ENCODE measurements at regions not wholly inside any gene's neighbourhood (a gene's known extent, or its start where the extent isn't known, plus 50 kb on each side); places are given as distances from the start of the nearest gene placed in this dataset.

DNA sequence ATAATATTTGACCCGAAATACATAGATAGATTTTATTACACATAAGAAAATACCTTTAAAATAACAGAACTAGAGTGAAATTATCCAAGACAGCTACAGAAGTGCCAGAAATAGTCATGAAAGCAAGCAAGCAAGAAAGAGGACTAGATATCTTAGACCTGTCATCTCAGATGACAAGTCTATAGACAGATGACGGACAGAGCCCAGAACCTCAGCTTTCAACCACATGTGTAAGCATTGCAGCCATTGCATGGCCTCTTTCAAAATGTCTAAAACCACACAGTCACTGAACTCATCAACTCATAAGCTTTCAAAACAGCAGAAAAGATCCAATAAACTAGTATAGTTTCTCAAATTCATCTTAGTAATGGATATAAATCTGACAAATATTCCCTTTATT lies 59.8 kb upstream of the FHIT start:
- no peak overlapping the region for H3K27ac ChIP-seq
- H3K36me3 ChIP-seq, result no peaks in the 10 kb centered on the region
- no peak overlapping the region for H3K9ac ChIP-seq
- H3K4me2 ChIP-seq, result no peak overlapping the region
- no peak overlapping the region for H3K4me3 ChIP-seq
- no peaks in the 10 kb centered on the region for H3K27me3 ChIP-seq
- H4K20me1 ChIP-seq, result no peaks in the 10 kb centered on the region
- H3K4me1 ChIP-seq, result no peaks in the 10 kb centered on the region
- TF ChIP-seq Cebpa-rat (IDR thresholded peaks at IDR 0.05), result no peak
- peaks cover 0 to 2% (median 0%) of the 10 kb centered on the region in 11 experiments; a peak in 1 of 22 replicates for H3K9me3 ChIP-seq (replicated peaks in 1 of 11)

DNA sequence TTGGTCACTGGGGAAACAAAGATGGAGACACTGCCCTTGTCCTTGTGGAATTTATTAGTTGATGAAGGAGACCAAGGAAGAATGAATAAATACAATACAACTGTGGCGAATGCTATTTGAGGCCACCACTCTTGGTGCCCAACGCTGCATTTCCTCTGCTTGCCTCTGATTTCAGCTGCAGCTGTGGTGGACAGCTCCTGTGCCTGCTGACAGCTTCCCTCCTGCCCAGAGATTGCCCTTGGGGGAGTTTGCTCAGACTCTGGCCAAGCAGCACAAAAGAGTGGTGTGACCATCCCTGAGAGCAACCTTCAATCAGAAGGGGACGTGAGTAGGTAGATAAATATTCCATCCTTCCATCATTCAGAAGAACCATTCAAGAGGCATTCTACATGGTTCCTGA lies 64.6 kb upstream of the FHIT start:
- Histone ChIP-seq H3K27ac (no peak overlapping the region), H3K9me3 (replicated peaks in 1 of 11) (no peaks in the 10 kb centered on the region), H3K27me3 (no peaks in the 10 kb centered on the region), H3K36me3 (no peaks in the 10 kb centered on the region), H3K9ac (no peak overlapping the region), H3K4me2 (no peak overlapping the region), H3K4me3 (no peak overlapping the region), H3K4me1 (no peaks in the 10 kb centered on the region), H4K20me1 (no peaks in the 10 kb centered on the region)
- TF ChIP-seq Cebpa-rat (IDR thresholded peaks at IDR 0.05), result no peak

DNA sequence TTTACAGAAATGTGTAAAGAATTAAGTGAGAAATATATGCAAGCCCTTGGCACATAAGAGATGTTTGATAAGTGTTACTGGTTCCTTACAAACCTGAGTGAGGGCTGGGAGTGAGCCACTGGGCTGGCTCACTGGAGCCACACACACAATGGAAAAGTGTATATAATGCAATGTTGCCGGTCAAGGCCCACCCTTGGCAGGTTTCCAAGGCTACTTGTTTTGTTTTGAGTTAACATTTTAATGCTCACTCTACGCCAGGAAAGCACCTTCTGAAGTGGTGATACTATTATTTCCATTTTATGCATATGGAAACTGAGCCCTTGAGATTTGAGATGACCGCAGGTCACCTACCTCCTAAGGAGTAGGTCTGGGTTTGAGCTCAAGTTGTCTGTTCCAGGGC lies 71.8 kb upstream of the FHIT start:
- no peak for TF ChIP-seq Cebpa-rat (IDR thresholded peaks at IDR 0.05)
- Histone ChIP-seq H3K9me3 (replicated peaks in 1 of 11) (no peaks in the 10 kb centered on the region), H3K4me3 (no peak overlapping the region), H3K4me1 (no peaks in the 10 kb centered on the region), H3K36me3 (no peaks in the 10 kb centered on the region), H3K27ac (no peak overlapping the region), H3K9ac (no peak overlapping the region), H4K20me1 (no peaks in the 10 kb centered on the region), H3K4me2 (no peak overlapping the region), H3K27me3 (no peaks in the 10 kb centered on the region)

DNA sequence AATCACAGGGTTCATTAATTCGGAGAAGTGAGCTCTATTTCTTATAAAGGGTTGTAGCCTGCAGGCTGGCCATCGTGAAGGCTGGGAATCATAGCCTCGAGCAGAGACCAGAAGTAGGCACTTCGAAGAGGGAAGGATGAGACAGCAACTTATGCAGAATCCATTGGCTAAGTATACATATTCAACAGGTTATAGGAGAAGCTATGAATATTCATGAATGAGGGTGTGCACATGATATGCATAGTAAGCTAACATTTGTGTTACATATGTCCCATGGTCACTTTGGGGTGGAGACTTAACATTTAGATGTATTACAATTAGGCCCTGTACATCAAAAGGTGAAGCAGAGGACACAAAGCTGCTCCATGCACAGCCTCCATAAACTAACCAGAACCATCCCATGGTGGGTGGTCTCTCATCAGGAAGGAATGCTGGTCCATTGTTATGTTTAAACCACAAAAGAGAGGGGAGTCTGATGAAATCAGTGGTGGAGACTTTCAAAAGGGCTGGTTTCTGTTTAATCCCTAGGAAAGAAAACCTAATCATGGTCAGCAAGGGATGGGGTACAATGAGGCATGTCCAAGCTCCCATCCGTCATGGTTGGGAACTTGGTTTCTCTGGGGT lies 80.8 kb upstream of the FHIT start:
- Histone ChIP-seq H3K4me2 (no peak overlapping the region), H3K36me3 (no peaks in the 10 kb centered on the region), H3K9me3 (replicated peaks in 1 of 11) (no peaks in the 10 kb centered on the region), H4K20me1 (no peaks in the 10 kb centered on the region), H3K9ac (no peak overlapping the region), H3K27me3 (no peaks in the 10 kb centered on the region), H3K4me1 (no peaks in the 10 kb centered on the region), H3K4me3 (no peak overlapping the region), H3K27ac (no peak overlapping the region)
- no peak for TF ChIP-seq Cebpa-rat (IDR thresholded peaks at IDR 0.05)

DNA sequence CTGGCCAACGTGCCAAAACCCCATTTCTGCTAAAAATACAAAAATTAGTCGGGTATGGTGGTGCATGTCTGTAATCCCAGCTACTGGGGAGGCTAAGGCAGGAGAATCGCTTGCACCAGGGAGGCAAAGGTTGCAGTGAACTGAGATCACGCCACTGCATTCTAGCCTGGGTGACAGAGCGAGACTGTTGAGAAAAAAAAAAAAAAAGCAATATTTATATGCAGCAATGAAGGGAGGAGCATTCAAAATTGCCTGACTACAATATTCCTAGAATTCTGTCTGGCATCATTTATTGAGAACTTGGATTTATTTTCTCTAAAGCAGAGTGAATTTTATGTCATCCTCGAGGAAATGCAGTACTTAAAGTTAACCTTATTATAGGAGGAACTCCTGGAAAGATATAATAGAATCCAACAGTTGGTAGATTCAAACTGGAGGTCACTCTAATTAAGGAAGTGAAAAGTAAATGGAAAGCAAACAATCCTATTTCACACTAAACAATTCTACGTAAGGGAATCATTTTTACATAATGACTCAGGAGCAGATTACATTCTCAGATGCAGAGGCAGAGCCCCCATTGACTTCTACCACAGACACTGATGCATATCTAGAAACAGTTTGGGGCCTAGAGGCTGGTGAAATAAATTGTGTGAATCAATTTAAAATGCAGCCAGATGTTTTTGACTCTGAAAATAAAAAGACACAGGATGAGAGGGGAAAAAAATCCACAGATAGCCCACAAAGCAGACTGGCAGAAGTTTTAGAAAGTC lies 82.1 kb upstream of the FHIT start:
- H3K9ac ChIP-seq, result no peak overlapping the region
- TF ChIP-seq Cebpa-rat (IDR thresholded peaks at IDR 0.05), result no peak

DNA sequence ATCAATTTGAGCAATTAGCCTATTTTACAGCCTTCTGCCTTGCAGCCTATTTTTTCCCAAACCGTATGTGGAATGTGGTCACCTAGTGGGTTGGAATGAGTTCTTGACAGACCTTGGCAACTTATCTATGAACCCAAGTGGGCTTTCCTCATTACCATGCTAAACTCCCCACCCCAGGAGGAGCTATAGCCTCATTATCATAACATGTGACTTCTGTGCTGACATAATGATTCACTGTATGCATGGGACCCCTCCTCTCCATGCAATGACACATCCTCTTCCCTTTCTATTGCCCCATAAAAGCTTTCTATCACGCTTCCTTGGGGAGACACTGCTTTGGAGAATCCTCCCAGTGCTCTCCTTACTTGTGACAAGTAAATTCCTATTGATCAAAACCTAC lies 83.5 kb upstream of the FHIT start:
- Histone ChIP-seq H3K4me1 (no peaks in the 10 kb centered on the region), H3K27me3 (no peaks in the 10 kb centered on the region), H3K36me3 (no peaks in the 10 kb centered on the region), H4K20me1 (no peaks in the 10 kb centered on the region), H3K27ac (no peak overlapping the region), H3K9me3 (replicated peaks in 1 of 11) (no peaks in the 10 kb centered on the region), H3K9ac (no peak overlapping the region), H3K4me3 (no peak overlapping the region), H3K4me2 (no peak overlapping the region)
- no peak for TF ChIP-seq Cebpa-rat (IDR thresholded peaks at IDR 0.05)

More for the DNA sequence above, 82.1 kb upstream of the FHIT start:
- Histone ChIP-seq H3K27ac (no peak overlapping the region), H3K9me3 (replicated peaks in 1 of 11) (no peaks in the 10 kb centered on the region), H3K36me3 (no peaks in the 10 kb centered on the region), H3K4me3 (no peak overlapping the region), H4K20me1 (no peaks in the 10 kb centered on the region), H3K27me3 (no peaks in the 10 kb centered on the region), H3K4me2 (no peak overlapping the region), H3K4me1 (no peaks in the 10 kb centered on the region)

DNA sequence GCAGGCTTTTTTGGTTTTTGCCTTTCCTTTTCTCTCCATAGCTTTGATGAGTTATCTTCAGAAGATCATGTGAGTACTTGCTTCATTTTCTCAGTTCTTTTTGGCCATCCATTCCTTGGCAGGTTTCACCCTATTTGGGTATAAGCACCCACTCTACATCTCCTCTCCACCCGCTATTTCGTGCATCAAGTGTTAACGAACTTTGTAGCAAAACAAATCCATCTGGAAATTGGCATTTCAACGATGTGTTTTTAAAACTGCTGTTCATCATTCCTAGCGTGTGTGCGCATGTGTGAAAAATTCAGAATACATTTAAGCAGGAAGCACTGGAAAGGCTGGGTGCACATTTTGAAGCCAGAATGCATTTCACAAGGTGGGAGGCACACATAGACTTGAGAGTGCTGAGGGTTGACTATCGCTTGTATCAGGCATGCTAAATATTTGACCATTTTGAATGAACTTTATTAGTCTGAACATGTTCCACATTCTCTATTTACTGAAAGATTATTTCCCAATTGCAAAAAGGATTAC lies 89.7 kb upstream of the FHIT start:
- H3K4me1 ChIP-seq, result 0 out of 20 replicates have a peak, but pooled peaks cover 0 to 4% (median 0%) of the 10 kb centered on the region in 10 experiments
- TF ChIP-seq Cebpa-rat (IDR thresholded peaks at IDR 0.05), result no peak

DNA sequence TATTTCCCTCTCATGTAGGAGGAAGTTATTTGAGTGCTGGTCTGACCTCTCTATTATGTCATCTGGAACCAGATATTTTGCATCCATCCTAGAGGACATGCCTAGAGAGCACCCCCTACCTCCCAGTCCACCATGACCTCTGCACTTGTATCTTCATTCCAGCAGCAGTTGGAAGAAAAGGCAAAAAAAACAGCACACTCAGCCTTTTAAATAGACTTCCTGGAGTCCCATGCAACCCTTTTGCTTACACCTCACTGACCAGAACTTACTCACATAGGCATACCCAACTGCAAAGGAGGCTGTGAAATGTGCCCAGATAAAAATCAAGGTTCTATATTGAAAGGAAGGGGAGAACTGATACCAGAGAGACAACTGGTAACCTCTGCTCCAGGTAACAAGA lies 92.3 kb upstream of the FHIT start:
- 0 out of 20 replicates have a peak, but pooled peaks cover 0 to 4% (median 0%) of the 10 kb centered on the region in 10 experiments for H3K4me1 ChIP-seq
- no peak overlapping the region for H3K4me3 ChIP-seq
- H3K9ac ChIP-seq, result no peak overlapping the region
- no peak for TF ChIP-seq Cebpa-rat (IDR thresholded peaks at IDR 0.05)
- H3K27ac ChIP-seq, result no peak overlapping the region
- H3K4me2 ChIP-seq, result no peak overlapping the region
- H3K36me3 ChIP-seq, result no peaks in the 10 kb centered on the region
- H3K9me3 ChIP-seq (replicated peaks in 1 of 11), result no peaks in the 10 kb centered on the region; a peak in 1 of 22 replicates
- H3K27me3 ChIP-seq, result no peaks in the 10 kb centered on the region
- H4K20me1 ChIP-seq, result no peaks in the 10 kb centered on the region

More for the DNA sequence above, 89.7 kb upstream of the FHIT start:
- no peaks in the 10 kb centered on the region for H4K20me1 ChIP-seq
- H3K9ac ChIP-seq, result no peak overlapping the region
- no peak overlapping the region for H3K27ac ChIP-seq
- H3K27me3 ChIP-seq, result no peaks in the 10 kb centered on the region
- H3K4me2 ChIP-seq, result no peak overlapping the region
- no peaks in the 10 kb centered on the region; a peak in 1 of 22 replicates for H3K9me3 ChIP-seq (replicated peaks in 1 of 11)
- H3K4me3 ChIP-seq, result no peak overlapping the region
- H3K36me3 ChIP-seq, result no peaks in the 10 kb centered on the region

DNA sequence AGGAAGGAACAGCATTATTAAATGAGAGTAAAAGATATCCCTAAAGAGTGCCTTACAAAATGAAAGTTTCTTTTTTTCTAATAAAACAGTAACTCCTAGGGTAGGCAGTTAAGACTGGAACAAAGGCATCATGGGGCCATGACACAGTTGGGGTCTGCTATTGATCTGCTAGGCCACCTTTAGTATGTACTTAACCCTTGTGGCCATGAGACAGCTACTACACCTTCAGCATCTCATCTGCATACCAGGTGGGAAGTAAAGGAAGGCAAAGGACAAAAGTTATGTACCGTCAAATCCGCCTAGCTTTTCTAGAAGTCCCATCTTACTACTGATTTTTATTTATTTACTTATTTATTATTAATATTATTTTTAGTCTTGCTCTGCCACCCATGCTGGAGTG lies 93.8 kb upstream of the FHIT start:
- H4K20me1 ChIP-seq, result no peaks in the 10 kb centered on the region
- TF ChIP-seq Cebpa-rat (IDR thresholded peaks at IDR 0.05), result no peak
- H3K4me3 ChIP-seq, result no peak overlapping the region
- no peak overlapping the region for H3K4me2 ChIP-seq
- no peaks in the 10 kb centered on the region; a peak in 1 of 22 replicates for H3K9me3 ChIP-seq (replicated peaks in 1 of 11)
- 0 out of 20 replicates have a peak, but pooled peaks cover 0 to 4% (median 0%) of the 10 kb centered on the region in 10 experiments for H3K4me1 ChIP-seq
- no peak overlapping the region for H3K27ac ChIP-seq
- no peaks in the 10 kb centered on the region for H3K36me3 ChIP-seq
- no peak overlapping the region for H3K9ac ChIP-seq
- H3K27me3 ChIP-seq, result no peaks in the 10 kb centered on the region
